Karpas-422 (cell line): ENCODE measurements at regions not wholly inside any gene's neighbourhood (a gene's known extent, or its start where the extent isn't known, plus 50 kb on each side); places are given as distances from the start of the nearest gene placed in this dataset.
A peak's percentile ranks its signal among the peaks of the same experiment; 100 is the strongest.

ENCODE experiments used
- DNase-seq: peaks from one replicate; pipeline ENCODE4 v3.0.0-alpha.2; 2015
- H2AFZ ChIP-seq: fragments of 200-600 bp; sonication (generic); 2 replicates; pipeline ENCODE4 v1.6.1; 2014; ENCODE audit warnings: antibody characterized with exemption, low read length, mixed read lengths
- H3K27ac ChIP-seq: fragments of 200-600 bp; sonication (generic); 2 replicates; pipeline ENCODE4 v1.5.1; 2014; ENCODE audit warnings: mild to moderate bottlenecking, low read length, moderate library complexity
- H3K27me3 ChIP-seq: fragments of 200-600 bp; sonication (generic); 2 replicates; pipeline ENCODE4 v1.6.1; 2014; ENCODE audit warnings: low read length, mixed read lengths
- H3K36me3 ChIP-seq: fragments of 200-600 bp; sonication (generic); 2 replicates; pipeline ENCODE4 v1.6.1; 2014; ENCODE audit warnings: low read length, mixed read lengths; ENCODE audit not compliant: insufficient read depth
- H3K4me1 ChIP-seq: fragments of 200-600 bp; sonication (generic); 2 replicates; pipeline ENCODE4 v1.6.1; 2014; ENCODE audit warnings: mild to moderate bottlenecking, low read length, mixed read lengths
- H3K4me2 ChIP-seq: fragments of 200-600 bp; sonication (generic); 2 replicates; pipeline ENCODE4 v1.6.1; 2014; ENCODE audit warnings: low read length, low read depth, mild to moderate bottlenecking; ENCODE audit not compliant: poor library complexity, severe bottlenecking
- H3K4me3 ChIP-seq: fragments of 200-600 bp; sonication (generic); 2 replicates; pipeline ENCODE4 v1.5.1; 2014; ENCODE audit warnings: mild to moderate bottlenecking, antibody characterized with exemption, low read length, mixed read lengths
- H3K79me2 ChIP-seq: fragments of 200-600 bp; sonication (generic); 2 replicates; pipeline ENCODE4 v1.6.1; 2014; ENCODE audit warnings: mild to moderate bottlenecking, low read length, mixed read lengths
- H3K9ac ChIP-seq: fragments of 200-600 bp; sonication (generic); 2 replicates; pipeline ENCODE4 v1.6.0; 2014; ENCODE audit warnings: low read length
- H3K9me2 ChIP-seq: fragments of 200-600 bp; sonication (generic), shearing (Covaris generic); replicated peaks from 2 replicates; pipeline ENCODE4 v1.6.0; 2014; ENCODE audit warnings: mild to moderate bottlenecking, low read length, moderate library complexity; ENCODE audit not compliant: insufficient read depth
- H3K9me3 ChIP-seq: fragments of 300-700, 200-600 bp; sonication (generic); 2 replicates; pipeline ENCODE4 v1.6.1; 2014; ENCODE audit warnings: low read length, mixed read lengths
- H4K20me1 ChIP-seq: fragments of 200-600 bp; sonication (generic); 2 replicates; pipeline ENCODE4 v1.6.1; 2014; ENCODE audit warnings: mild to moderate bottlenecking, antibody characterized with exemption, low read length, low read depth; ENCODE audit not compliant: insufficient read depth

DNA sequence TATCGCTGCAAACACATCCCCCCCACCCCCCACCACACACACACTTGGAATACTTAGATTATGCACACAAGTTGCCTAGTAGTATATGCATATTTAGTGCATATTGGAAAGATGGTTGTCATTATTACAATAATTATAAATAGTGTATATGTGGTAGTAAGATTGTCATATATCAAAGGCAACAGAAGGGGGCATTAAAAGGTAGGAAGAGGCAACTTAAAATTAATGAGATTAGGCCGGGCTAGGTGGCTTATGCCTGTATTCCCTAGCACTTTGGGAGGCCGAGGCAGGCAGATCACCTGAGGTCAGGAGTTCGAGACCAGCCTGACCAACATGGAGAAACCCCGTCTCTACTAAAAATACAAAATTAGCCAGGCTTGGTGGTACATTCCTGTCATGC, 52.1 kb downstream of the GSC start:
- H3K79me2 ChIP-seq: no peaks in the 10 kb centered on the region
- no peaks in the 10 kb centered on the region for H3K9me2 ChIP-seq
- H3K27ac ChIP-seq: no peak overlapping the region
- H4K20me1 ChIP-seq: no peaks in the 10 kb centered on the region
- no peaks in the 10 kb centered on the region for H3K36me3 ChIP-seq
- H3K9me3 ChIP-seq: no peaks in the 10 kb centered on the region
- no peaks in the 10 kb centered on the region for H3K4me1 ChIP-seq
- H3K4me2 ChIP-seq: no peak overlapping the region
- no peaks in the 10 kb centered on the region for H3K27me3 ChIP-seq
- no peak overlapping the region for H3K9ac ChIP-seq
- no peak overlapping the region for H3K4me3 ChIP-seq
- H2AFZ ChIP-seq: no peak overlapping the region
- DNase-seq: peak; percentile 54

DNA sequence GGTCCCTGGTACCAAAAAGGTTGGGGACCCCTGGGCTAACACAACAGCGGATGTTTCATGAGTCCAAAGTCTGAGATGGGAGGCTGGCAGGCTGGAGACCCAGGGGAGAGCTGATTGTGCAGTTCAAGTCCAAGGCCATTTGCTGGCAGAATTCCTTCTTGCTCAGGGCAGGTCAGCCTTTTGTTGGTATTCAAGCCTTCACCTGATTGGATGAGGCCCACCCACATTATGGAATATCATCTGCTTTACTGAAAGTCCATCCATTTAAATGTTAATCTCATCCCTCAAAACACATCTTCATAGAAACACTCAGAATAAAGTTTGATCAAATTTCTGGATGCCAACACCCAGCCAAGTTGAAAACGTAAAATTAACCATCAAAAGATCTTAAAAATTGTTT, 52.9 kb downstream of the GSC start:
- H3K4me1 ChIP-seq: no peaks in the 10 kb centered on the region
- no peak overlapping the region for H3K4me2 ChIP-seq
- H3K4me3 ChIP-seq: no peak overlapping the region
- no peaks in the 10 kb centered on the region for H3K27me3 ChIP-seq
- no peak overlapping the region; the same call in 1 of the 2 replicates for H2AFZ ChIP-seq
- DNase-seq: no peak
- H4K20me1 ChIP-seq: no peaks in the 10 kb centered on the region
- no peaks in the 10 kb centered on the region for H3K9me2 ChIP-seq
- no peaks in the 10 kb centered on the region for H3K36me3 ChIP-seq
- no peak overlapping the region for H3K9ac ChIP-seq
- no peaks in the 10 kb centered on the region for H3K79me2 ChIP-seq
- H3K27ac ChIP-seq: no peak overlapping the region
- no peaks in the 10 kb centered on the region for H3K9me3 ChIP-seq

DNA sequence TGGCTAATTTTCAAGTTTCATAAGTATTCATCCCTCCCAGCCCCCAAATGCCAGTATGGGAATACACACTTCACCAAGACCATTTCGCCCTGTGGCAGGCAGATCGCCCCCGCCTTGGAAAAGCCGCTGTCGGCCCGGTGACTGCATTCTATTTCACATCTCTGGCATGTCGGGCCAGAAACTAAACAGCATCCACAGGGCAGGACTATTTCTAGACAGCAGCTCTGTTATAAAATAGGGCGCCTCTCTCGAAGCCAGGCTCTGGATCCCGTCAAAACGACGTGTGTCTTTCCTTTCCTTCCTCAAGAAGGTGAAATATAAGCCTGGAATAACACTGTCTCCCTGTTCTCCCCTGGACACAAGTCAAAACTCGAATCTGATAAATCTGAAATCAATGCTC, 56.8 kb downstream of the GSC start:
- no peaks in the 10 kb centered on the region for H3K79me2 ChIP-seq
- no peak overlapping the region for H3K9ac ChIP-seq
- H3K9me2 ChIP-seq: no peaks in the 10 kb centered on the region
- H3K27ac ChIP-seq: no peak overlapping the region
- H3K4me2 ChIP-seq: no peak overlapping the region
- no peaks in the 10 kb centered on the region for H3K27me3 ChIP-seq
- DNase-seq: no peak
- no peaks in the 10 kb centered on the region for H3K4me1 ChIP-seq
- H3K4me3 ChIP-seq: no peak overlapping the region
- no peak overlapping the region for H2AFZ ChIP-seq
- H4K20me1 ChIP-seq: no peaks in the 10 kb centered on the region
- H3K36me3 ChIP-seq: no peaks in the 10 kb centered on the region
- H3K9me3 ChIP-seq: no peaks in the 10 kb centered on the region

DNA sequence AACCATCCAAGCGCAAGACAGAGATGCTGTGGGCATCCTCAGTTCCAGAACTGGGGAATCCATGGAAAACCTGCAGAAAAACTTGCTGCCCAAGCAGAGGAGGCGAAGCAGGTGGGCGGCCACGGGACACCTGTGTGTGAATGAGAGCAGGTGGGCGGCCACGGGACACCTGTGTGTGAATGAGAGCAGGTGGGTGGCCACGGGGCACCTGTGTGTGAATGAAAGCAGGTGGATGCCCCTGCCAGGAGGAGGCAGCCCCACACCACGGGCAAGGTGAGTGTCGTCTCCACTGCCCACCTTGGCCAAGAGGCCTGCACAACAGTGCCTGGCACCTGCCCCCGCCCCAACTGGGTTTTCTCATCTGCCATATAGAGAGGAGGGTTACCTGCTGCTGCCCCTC, 59.2 kb downstream of the GSC start:
- H3K9ac ChIP-seq: no peak overlapping the region
- H4K20me1 ChIP-seq: no peaks in the 10 kb centered on the region
- H3K36me3 ChIP-seq: no peaks in the 10 kb centered on the region
- no peak overlapping the region for H3K4me3 ChIP-seq
- no peaks in the 10 kb centered on the region for H3K4me1 ChIP-seq
- H3K27me3 ChIP-seq: no peaks in the 10 kb centered on the region
- H2AFZ ChIP-seq: no peak overlapping the region
- no peaks in the 10 kb centered on the region for H3K9me2 ChIP-seq
- H3K27ac ChIP-seq: no peak overlapping the region
- no peak overlapping the region for H3K4me2 ChIP-seq
- no peaks in the 10 kb centered on the region for H3K9me3 ChIP-seq
- no peaks in the 10 kb centered on the region for H3K79me2 ChIP-seq
- no peak for DNase-seq

DNA sequence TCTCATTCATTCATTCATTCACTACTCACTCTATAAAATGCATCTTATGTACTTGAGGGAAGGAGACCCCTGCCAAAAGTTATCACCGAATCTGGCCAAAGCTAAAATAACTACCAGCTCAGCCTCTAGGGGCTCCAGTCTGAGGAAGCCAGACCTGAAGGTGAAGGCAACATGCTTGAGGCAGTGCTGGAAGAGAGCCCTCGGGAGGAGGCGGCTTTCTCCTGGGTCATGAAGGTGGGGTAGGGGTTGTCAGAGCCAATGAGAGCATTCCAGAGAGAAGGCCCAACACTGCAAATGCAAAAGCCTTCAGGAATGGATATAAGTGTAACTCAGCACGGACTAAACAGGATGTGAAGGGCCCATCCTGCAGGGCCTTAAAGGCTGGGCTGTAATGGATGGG, 62.4 kb downstream of the GSC start:
- Histone ChIP-seq H3K4me1 (no peaks in the 10 kb centered on the region), H3K36me3 (no peaks in the 10 kb centered on the region), H3K27me3 (no peaks in the 10 kb centered on the region), H2AFZ (no peak overlapping the region), H3K4me3 (no peak overlapping the region), H3K9me3 (no peaks in the 10 kb centered on the region), H4K20me1 (no peaks in the 10 kb centered on the region), H3K79me2 (no peaks in the 10 kb centered on the region), H3K27ac (no peak overlapping the region), H3K9me2 (no peaks in the 10 kb centered on the region), H3K9ac (no peak overlapping the region), H3K4me2 (no peak overlapping the region)
- DNase-seq: peak; percentile 49

DNA sequence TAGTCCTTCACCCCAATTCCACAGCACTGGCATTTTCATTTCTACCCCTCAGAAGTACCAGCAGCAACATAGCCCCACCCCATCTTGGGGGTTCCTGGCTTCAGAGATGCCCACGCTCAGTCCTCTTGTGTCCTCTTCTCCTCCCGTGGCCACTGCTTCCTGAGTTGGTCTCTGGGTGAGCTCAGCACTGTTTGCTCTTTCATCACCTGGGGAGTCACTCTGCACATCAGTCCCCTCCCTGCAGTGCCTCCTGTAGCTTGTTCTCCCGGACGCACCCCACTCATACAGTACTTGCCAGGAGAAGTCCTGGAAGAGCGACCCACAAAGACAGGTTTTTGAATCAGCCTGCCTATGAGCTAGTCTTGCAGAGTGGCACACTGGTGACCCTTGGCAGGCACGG, 63.8 kb downstream of the GSC start:
- no peak overlapping the region for H3K9ac ChIP-seq
- no peaks in the 10 kb centered on the region for H3K9me2 ChIP-seq
- no peak for DNase-seq
- no peak overlapping the region for H3K4me2 ChIP-seq
- H3K4me3 ChIP-seq: no peak overlapping the region
- no peaks in the 10 kb centered on the region for H3K36me3 ChIP-seq
- no peak overlapping the region for H3K27ac ChIP-seq
- no peaks in the 10 kb centered on the region for H3K4me1 ChIP-seq
- H3K27me3 ChIP-seq: no peaks in the 10 kb centered on the region
- no peaks in the 10 kb centered on the region for H3K79me2 ChIP-seq
- no peak overlapping the region for H2AFZ ChIP-seq
- no peaks in the 10 kb centered on the region for H4K20me1 ChIP-seq
- H3K9me3 ChIP-seq: no peaks in the 10 kb centered on the region

DNA sequence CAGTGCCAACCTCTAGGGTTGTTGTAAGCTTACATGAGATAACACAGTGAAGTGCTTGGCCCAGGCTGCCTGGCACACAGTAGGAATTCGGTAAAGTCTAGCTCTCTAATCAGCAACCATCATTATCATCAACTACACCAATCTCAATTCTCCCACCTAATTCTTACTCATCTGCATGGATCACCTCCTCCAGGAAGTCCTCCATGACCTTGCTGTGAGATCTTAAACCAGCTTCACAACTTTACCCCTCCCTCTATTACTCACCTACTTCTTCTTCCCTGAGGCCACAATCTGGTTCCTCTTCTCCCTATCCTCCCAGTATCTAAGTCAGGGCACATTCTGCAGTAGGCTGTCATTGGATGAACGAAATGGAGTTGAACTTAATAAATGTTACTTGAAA, 67.3 kb downstream of the GSC start:
- Histone ChIP-seq H3K9me3 (no peaks in the 10 kb centered on the region), H3K27me3 (no peaks in the 10 kb centered on the region), H3K79me2 (no peaks in the 10 kb centered on the region), H3K27ac (no peak overlapping the region), H3K36me3 (no peaks in the 10 kb centered on the region), H4K20me1 (no peaks in the 10 kb centered on the region), H2AFZ (no peak overlapping the region), H3K4me1 (no peaks in the 10 kb centered on the region), H3K4me3 (no peak overlapping the region), H3K9me2 (no peaks in the 10 kb centered on the region), H3K9ac (no peak overlapping the region), H3K4me2 (no peak overlapping the region)
- DNase-seq: no peak

DNA sequence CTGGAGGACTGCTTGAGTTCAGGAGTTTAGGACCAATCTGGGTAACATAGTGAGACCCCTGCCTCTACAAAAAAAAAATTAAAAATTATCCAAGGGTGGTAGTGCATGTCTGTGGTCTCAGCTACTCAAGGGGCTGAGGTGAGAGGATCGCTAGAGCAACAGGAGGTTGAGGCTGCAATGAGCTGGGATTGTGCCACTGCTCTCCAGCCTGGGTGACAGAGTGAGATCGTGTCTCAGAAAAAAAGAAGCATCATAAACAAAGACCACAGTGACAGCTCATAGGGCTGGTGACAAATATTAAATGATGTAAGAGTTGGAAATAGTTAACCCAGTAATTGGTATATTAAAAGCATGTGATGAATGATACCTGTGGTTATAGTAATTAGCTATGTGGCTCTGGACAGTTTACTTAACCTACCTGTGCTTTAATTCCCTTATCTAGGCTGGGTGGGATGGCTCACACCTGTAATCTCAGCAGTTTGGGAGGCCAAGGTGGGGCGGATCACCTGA, 68.0 kb downstream of the GSC start:
- no peak overlapping the region for H3K4me2 ChIP-seq
- DNase-seq: no peak
- no peaks in the 10 kb centered on the region for H3K79me2 ChIP-seq
- no peaks in the 10 kb centered on the region for H3K9me3 ChIP-seq
- no peak overlapping the region for H3K9ac ChIP-seq
- no peaks in the 10 kb centered on the region for H3K4me1 ChIP-seq
- no peaks in the 10 kb centered on the region for H4K20me1 ChIP-seq
- H2AFZ ChIP-seq: no peak overlapping the region
- no peaks in the 10 kb centered on the region for H3K36me3 ChIP-seq
- no peaks in the 10 kb centered on the region for H3K9me2 ChIP-seq
- no peaks in the 10 kb centered on the region for H3K27me3 ChIP-seq
- H3K4me3 ChIP-seq: no peak overlapping the region
- H3K27ac ChIP-seq: no peak overlapping the region

DNA sequence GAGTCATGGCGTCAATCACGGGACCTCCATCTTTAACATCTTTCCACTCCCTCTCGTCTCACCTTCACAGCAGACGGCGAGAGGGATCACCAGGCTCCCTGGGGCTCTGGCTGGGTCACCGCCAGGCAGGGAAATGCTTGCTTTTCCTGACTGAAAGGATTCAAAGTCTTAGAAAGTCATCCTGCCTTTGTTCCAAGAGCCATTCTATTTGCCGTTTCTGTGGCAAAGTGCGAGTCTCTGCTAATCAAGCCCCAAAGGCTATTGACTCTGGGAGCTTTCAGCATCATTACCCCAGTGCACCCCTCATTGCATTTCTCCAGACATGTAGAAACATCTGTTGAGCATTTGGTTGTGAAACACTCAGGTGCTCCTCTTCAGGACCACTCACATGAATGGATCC, 69.6 kb downstream of the GSC start:
- no peaks in the 10 kb centered on the region for H3K36me3 ChIP-seq
- no peaks in the 10 kb centered on the region for H3K9me2 ChIP-seq
- no peaks in the 10 kb centered on the region for H3K4me1 ChIP-seq
- no peak for DNase-seq
- no peak overlapping the region for H3K4me3 ChIP-seq
- no peak overlapping the region for H3K4me2 ChIP-seq
- H3K27ac ChIP-seq: no peak overlapping the region
- no peaks in the 10 kb centered on the region for H4K20me1 ChIP-seq
- H3K27me3 ChIP-seq: no peaks in the 10 kb centered on the region
- H3K79me2 ChIP-seq: no peaks in the 10 kb centered on the region
- no peaks in the 10 kb centered on the region for H3K9me3 ChIP-seq
- H2AFZ ChIP-seq: no peak overlapping the region
- no peak overlapping the region for H3K9ac ChIP-seq
